NCI-H146 treated with DMSO at 0.1 percent for 48 hours (cell line): ENCODE measurements at regions not wholly inside any gene's neighbourhood (a gene's known extent, or its start where the extent isn't known, plus 50 kb on each side); places are given as distances from the start of the nearest gene placed in this dataset.
"Not testable (repeated sequence)": the region's sequence is repeated elsewhere in the genome, so short reads cannot be mapped to it uniquely, and the experiment has no call there.

Experiments used
- DNase-seq: peaks from one replicate; lab custom pipeline; 2025; ENCODE audit not compliant: unreplicated experiment; lab: John Stamatoyannopoulos, UW

DNA sequence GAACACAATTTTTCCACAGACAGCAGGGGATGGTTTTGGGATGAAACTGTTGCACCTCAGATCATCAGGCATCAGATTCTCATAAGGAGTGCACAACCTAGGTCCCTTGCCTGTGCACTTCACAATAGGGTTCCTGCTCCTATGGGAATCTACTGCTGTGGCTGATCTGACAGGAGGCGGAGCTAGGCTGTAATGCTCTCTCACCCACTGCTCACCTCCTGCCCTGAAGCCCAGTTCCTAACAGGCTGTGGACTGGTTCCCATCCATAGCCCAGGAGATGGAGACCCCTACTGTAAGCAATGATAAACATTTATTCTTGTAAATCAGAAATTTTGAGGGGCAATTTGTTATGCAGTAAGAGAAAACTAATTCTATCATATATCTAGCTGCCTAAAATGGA is 1234.7 kb downstream of the SLITRK1 start:
- DNase-seq, result no peak

DNA sequence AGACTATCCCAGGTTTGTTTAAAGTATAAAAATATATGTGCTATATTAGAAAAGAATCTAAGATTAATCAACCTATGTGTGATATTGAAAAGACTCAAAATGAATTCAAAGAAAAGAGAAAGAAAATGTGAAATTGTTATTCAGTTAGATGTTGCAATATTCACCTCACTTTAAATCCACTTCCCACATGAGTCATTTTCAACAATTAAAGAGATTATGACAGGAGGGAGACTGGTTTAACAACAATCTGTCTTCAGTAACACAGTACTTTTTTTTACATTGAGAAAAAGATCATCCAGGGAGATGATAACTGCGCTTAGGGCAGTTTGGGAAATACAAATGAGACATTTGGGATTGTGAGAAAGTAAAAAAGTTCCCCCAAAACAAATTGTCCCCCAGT is 1246.2 kb downstream of the SLITRK1 start:
- no peak for DNase-seq

DNA sequence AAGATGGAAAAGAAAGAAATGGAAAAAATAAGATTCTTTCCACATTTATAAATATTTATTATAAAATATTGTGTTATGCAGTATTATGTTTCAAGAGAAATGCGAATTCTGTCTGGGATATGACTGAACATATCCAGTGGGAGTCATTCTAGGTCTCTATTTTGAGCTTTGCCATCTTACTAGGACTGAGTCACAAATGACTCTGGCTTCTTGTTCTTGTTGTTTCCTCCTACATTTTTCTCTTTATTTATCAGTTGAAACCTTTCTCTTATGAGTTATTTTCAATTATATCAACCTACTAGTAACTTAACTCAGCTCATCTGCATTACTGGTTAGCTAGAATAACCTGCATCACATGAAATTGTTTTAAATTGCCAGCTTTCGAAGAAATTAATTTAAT is 1247.3 kb downstream of the SLITRK1 start:
- no peak for DNase-seq

DNA sequence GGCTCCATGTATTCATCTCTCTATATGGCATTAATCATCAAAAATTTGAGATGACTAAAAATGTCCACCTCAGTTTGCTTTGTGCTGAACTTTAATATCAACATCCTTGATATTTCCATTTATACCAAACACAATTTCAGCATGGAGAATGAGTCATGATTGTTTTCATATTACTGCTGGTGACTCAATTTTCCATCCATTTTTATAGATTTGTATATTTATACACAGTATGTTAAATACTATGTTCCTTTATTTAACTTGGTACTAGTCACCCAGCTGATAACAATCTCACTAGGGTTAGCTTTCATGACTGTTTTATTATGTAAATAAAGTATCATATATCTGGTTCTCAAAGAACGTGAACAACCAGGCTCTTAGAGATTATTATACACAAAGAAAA is 1255.1 kb downstream of the SLITRK1 start:
- peak; percentile 11 for DNase-seq

DNA sequence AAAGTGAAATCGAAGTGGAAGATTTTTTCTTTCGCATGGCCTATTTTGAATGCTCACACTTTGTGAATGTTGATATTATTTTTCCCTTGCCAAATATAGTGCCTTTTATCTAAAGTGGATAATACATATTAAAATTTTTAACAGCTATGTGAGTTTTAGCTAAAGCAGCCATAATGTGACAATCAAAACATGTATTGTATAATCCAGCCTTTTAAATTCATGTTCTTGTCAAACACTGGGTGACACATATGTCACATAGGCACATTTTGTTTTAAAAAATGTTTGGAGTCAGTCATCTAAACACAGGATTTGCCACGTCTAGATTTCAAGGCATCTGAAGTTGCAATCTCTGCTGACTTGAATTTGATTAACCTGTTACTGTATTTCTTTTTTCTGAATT is 1256.6 kb downstream of the SLITRK1 start:
- no peak for DNase-seq

DNA sequence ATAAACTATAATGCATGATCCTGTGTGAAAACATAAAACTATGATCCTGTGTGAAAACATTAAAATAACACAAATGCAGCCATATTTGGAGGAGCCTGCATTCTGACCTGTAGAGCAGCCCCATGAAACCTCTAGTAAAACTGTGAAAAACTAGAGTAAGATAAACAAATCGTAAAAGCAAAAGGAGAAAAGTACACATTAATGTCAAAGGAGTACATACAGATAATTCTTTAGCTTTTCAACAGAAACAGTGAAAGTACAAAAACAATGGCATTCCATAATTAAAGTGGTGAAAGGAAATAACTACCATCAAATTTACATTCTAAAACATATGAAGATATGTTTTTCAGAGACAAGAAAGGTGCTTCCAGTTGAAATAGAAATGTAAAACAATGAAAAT is 1267.2 kb downstream of the SLITRK1 start:
- DNase-seq, result no peak

DNA sequence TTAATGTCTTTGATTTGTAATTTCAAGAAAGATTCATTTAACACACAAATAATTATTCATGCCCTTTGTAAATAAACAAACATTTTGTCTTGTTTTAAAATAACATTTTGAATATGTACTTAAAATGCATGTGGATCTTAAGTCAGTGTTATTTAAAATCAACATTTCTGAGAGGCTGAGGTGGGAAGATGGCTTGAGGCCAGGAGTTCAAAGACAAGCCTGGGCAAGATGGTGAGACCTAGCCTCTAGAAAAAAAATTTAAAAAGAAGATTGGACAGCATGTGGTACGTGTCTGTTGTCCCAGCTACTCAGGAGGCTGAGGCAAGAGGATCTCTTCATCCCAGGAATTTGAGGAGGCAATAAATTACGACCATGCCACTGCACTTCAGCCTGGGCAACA is 1268.2 kb downstream of the SLITRK1 start:
- no peak for DNase-seq

DNA sequence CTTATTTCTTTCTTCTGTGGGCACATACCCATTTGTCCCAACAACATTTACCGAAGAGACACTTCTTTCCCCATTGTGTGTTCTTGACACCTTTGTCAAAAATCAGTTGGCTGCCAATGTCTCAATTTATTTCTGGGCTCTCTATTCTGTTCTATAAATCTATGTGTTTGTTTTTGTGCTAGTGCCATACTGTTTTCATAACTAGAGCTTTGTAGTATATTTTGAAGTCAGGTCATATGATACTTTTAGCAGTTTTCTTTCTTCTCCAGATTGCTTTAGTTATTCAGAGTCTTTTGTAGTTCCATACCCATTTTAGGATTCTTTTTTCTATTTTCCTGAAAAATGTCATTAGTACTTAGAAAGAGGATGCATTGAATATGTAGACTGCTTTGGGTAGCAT is 1276.3 kb downstream of the SLITRK1 start:
- no peak for DNase-seq

DNA sequence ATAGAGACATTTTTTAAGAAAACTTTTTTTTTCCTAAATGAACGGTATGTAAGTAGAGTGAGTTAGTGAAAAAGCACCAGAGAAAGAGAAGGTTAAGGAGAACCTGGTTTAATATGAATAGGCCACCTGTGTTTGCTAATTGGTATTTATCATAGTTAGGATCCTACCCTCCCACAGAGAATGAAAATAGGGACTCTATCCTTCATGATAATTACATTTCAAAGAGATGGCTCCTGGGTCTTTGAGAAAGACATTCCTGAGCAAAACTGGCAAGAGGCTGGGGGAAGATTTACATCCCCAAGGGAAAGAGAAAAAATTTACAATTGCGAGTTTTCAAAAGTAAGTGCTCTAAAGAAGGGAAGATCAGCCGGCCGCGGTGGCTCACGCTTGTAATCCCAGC is 1284.5 kb downstream of the SLITRK1 start:
- DNase-seq, result peak; percentile 7

DNA sequence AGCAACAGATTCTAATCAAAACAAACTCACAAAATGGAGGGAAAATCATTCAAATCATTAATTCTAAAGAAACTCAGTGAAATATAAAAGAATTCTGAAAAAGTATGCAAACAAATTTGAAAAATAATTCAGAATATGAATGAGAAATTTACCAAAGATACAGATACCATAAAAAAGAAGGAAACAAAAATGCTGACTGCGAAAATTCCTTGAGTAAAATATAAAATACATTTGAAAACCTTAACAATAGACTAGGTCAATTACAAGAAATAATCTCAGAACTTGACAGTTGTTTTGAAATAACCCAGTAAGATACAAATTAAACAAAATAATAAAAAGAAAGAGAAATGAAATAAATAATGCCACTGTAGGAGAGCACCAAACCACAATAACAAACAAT is 1289.0 kb downstream of the SLITRK1 start:
- DNase-seq, result no peak

DNA sequence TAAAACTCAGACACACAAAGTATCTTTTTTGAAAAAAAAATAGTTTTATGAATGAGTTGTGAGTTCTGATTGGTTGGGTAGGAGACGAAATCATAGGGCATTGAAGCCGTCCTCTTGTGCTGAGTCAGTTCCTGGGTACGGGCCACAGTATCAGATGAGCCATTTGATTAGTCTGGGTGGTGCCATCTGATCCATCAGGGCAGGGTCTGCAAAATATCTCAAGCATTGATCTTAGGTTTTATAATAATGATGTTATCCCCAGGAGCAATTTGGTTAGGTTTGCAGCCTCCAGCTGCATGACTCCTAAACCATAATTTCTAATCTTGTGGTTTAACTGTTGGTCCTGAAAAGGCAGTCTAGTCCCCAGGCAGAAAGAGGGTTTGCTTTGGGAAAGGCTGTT is 1310.6 kb downstream of the SLITRK1 start:
- no peak for DNase-seq

DNA sequence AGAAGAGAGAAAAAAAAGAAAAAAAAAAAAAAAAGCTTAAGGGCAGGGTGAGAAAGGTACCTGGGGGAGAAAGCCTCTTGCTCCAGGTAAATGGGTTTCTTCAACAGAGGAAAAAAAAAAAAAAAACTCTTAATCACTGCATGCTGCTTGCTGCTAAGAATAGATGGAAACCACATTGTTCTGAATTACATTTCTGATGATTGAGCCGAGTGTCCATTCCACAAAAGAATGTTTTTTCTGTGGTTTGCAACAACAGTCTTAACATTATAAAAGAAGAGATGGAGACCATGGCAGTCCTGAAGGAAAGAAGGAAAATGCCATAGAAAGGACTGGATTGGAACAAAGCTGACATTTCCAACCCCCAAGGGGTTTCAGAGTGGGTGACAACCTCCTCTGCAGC is 1312.7 kb downstream of the SLITRK1 start:
- no peak for DNase-seq

DNA sequence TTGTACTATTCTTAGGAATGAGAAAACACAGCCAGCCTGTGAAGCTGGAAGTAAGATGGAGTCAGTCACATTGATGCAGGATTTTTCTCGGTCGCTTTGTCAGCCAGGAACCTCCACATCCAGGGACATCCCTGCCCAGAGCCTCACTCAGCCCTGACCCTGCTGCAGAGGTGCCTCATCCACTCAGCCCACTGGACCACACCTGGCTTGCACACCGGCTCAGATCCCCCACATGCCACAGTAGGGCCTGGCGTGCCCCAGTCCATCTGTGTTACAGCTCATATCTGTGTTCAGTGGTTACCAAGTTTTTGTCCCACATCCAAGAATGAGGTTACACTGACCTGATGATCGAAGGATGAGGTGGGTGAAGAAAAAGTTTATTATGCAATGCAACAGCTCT is 1315.4 kb downstream of the SLITRK1 start:
- DNase-seq, result no peak

DNA sequence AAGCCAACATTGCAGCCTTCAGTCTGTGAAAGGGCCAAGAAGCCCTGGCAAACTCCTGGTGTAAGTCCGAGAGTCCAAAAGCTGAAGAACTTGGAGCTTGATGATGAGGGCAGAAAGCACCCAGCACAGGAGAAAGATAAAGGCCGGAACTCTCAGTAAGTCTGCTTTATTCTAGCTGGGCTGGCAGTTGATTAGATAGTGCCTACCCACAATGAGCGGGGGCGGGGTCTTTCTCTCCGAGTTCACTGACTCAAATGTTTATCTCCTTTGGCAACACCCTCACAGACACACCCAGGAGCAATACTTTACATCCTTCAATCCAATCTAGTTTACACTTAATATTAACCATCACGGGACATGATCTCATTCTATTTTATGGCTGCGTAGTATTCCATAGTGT is 1317.1 kb downstream of the SLITRK1 start:
- DNase-seq, result no peak

DNA sequence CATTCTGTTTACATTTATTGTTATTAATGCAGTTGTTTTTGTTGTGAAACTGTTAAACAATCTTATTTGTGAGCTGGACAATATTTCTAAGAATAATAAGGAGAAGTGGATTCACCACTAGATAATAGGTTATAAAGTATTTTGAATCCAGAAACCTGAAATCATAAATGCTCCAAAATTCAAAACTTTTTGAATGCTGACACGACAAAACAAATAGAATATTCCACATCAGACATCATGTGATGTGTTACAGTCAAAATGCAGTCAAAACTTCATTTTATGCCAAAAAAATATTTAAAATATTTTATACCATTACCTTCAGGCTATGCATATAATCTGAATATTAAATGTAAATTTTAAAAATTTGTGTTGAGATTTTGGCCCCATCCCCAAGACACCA is 1321.4 kb downstream of the SLITRK1 start:
- no peak for DNase-seq

DNA sequence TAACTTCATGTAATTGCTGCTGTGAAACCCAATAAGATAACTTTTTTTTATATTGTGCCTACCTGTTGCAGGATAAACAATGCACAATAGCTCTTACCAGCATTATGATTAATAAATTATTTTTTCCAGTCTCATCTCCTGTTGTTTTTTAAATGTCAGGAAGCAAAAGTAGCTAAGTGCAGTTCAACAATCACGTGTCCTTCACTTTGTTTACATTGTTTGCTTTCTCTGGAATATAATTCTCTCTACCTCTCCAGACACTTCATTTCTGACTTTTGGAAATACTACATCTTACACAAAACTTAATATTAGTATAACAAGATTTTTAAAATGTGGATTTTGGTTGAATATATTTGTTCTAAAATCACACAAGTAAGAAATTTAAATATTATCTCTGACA is 1359.4 kb downstream of the SLITRK1 start:
- DNase-seq, result no peak

DNA sequence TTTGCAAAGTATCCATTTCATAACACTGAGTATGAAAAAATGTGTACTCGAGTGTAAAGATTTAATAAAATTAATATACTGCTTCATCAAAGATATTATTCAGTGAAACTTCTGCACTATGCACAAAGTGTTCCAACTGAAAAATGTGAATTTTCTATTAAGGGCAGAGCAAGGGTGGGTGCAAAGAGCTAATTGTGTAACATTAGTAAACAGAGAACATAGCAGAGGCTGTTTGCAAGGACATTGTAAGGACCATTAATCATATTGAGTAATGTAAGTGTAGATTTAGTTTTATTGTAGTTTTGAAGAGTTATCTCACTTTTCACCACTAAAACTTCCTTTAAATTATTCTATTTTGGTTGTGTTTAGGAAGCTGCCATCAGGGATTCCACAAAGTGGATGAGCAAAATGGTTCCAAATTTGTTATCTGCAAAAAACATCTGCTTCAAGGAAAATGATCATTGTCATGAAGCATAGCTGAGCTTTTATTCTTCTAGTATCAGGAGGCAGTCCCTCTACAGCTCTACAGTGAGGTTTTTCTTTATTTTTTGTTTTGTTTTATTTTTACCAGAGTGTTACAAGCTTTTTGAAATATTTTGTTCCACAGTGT is 1375.4 kb downstream of the SLITRK1 start:
- DNase-seq, result no peak

DNA sequence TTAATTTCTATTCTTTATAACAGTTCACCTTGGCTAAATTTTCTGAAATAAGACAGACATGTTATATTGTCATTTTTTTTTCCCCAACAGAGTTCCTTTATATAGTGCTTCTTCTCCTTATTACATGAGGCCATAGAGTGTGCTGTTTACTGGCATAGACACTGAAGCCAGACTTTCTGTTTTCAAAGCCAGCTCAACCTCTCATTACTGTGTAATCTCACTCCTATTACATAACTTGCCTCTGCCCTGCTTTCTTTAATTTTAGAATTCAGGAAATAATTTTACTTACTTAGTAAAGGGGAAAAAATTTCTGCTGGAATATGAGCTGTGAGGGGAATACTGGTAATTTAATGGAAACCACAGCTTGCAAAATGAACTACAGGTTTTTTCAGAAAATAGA is 1380.4 kb downstream of the SLITRK1 start:
- DNase-seq, result no peak

DNA sequence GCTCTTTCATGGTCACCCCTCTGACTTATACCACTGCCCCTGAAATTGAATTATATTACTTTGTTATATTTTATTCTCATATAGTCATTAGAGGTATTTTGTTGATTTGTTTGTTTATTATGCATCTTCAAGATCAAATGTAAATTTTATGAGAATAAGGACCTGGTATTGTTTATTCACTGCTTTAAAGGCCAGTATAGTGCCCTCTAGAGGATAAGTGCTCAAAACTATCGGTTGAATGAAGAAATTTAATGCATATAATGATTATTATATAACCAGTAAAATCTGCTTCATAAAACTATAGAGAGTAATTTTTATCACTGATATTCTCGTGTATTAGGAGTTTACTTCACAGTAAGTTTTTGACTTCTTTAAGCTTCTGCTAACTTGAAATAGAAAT is 1401.9 kb downstream of the SLITRK1 start:
- DNase-seq, result no peak

DNA sequence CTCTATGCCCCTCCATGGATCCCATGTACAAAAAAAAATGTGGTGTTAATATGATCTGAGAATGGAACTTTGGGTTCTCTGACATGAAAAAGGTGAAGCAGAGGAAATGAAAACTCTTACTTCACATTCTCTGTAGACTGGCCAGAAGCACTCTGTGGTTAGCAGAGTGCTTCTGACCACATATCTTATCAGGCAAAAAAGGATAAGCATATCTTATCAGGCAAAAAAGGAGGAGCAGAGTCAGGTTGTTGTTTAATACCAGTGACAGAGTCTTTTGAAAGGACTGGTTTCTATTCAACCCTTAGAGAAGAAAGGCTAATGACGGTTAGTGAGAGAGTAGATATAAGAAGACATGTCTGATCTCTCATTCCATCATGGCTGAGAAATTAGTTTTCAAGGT is 1404.8 kb downstream of the SLITRK1 start:
- DNase-seq, result no peak

DNA sequence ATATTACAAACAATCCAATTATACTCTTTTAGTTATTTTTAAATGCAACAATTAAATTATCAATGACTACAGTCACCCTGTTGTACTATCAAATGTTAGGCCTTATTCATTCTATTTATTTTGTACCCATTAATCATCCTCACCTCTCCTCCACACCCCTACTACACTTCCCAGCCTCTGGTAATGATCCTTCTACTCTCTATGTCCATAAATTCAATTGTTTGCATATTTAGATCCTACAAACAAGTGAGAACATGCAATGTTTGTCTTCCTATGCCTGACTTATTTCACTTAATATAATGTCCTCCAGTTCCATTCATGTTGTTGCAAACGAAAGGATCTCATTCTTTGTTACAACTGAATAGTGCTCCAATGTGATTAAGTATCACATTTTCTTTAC is 1414.6 kb downstream of the SLITRK1 start:
- no peak for DNase-seq

DNA sequence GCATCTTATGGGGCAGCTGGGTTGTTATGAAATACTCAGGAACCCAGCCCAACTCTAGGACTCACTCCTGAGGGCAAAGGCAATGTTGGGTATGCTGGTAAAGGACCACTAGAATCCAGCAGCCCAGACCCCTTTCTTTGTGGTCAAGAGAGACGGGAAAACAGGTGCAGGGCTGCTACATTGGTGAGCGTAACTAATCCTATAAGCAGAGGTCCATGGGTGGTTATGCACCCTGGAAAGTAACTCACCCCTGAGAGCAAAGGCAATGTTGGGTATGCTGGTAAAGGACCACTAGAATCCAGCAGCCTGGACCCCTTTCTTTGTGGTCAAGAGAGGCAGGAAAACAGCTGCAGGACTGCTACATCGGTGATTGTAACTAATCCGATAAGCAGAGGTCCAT is 1422.7 kb downstream of the SLITRK1 start:
- DNase-seq, result not testable (repeated sequence)

DNA sequence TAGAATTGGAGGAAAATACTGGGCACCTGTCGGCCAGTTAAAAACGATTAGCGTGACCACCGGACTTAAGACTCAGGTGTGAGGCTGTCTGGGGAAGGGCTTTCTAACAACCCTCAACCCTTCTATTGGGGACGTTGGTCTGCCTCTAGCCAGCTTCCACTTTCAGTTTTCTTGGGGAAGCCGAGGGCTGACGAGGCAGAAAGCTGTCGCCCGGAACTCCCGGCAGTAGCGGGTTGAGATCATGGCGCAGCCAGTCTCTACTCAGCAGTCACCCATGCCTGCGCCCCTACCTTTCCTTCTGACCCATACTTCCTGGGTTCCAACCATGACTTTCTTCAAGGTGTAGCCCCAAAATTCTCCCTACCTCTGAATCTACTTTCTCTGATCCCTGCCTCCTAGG is 1424.1 kb downstream of the SLITRK1 start:
- DNase-seq, result no peak

DNA sequence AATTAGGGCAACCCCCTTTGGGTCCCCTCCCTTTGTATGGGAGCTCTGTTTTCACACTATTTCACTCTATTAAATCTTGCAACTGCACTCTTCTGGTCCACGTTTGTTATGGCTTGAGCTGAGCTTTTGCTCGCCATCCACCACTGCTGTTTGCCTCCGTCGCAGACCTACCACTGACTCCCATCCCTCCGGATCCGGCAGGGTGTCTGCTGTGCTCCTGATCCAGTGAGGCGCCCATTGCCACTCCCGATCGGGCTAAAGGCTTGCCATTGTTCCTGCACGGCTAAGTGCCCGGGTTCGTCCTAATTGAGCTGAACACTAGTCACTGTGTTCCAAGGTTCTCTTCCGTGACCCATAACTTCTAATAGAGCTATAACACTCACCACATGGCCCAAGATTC is 1424.7 kb downstream of the SLITRK1 start:
- DNase-seq, result not testable (repeated sequence)
